HG02840 (cell line): ENCODE measurements at regions not wholly inside any gene's neighbourhood (a gene's known extent, or its start where the extent isn't known, plus 50 kb on each side); places are given as distances from the start of the nearest gene placed in this dataset.
"Not testable (repeated sequence)": the region's sequence is repeated elsewhere in the genome, so short reads cannot be mapped to it uniquely, and the experiment has no call there.

Experiments used
- ATAC-seq: cut with Tn5 transposase; IDR thresholded peaks from one replicate; pipeline ENCODE4 v1.9.1; 2021; ENCODE audit warnings: mild to moderate bottlenecking, moderate library complexity, moderate number of reproducible peaks; ENCODE audit not compliant: unreplicated experiment, low FRiP score

DNA sequence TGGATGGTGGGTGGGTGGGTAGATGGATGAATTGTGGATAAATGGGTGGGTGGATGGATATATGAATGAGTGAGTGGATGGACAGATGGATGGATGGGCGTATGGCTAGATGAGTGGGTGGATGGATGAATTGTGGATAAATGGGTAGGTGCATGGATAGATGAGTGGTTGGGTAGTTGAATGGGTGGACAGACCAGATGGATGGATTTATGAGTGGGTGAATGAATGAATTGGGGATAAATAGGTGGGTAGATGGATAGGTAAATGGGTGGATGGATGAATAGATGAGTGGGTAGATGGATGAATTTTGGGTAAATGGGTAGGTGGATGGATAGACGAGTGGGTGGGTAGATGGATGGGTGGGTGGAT lies 108.7 kb downstream of the NPIPB11 start:
- ATAC-seq: not testable (repeated sequence)

DNA sequence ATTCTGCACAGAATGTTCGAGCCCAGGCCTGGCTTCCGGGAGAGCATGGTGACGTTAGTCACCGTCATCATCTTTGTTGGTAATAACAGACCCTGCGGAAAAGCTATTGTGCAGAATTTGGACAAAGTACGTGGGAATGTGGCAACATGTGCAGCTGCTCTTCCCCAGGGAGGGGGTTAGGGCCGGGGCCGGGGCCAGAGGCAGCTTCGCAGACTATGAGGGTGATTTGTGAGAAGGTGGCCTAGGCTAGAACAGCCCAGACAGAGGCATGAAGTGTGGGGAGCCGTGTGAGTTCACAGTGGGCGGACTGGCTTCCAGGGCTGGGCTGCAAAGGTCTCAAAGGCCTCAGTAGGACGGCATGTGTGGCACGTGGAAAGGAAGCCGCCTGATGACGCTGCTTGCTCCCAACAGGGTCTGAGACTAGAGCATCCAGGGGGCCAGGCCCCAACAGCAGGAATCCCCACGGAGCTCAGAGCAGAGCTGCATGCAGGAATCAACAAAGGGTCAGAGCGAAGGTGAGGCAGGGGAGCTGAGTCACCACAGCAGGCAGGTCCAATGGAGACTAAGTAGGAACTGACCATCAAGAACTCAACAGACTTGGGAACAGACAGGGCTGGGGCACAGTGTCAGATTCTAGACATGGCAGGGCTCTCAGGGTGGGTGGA lies 109.2 kb downstream of the NPIPB11 start:
- ATAC-seq: not testable (repeated sequence)

DNA sequence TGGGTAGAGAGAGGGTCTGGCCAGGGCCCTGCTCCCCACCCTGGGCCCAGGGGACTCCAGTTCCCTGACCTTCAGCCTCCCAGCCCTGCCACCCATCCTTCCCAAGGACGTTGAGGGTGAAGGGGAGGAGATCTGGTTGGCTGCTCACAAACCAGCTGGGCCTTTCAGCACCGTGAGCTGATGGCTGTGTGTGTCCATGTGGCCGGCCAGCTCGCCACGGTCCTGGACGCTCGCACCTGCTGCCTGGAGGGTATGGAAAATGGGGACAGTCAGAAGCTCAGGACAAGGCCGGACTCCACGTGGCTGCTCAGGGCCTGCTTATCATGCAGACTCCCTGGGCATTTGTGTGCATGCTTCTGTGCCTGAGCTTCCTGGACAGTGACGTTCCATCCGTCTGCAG lies 110.3 kb downstream of the NPIPB11 start:
- ATAC-seq: not testable (repeated sequence)

DNA sequence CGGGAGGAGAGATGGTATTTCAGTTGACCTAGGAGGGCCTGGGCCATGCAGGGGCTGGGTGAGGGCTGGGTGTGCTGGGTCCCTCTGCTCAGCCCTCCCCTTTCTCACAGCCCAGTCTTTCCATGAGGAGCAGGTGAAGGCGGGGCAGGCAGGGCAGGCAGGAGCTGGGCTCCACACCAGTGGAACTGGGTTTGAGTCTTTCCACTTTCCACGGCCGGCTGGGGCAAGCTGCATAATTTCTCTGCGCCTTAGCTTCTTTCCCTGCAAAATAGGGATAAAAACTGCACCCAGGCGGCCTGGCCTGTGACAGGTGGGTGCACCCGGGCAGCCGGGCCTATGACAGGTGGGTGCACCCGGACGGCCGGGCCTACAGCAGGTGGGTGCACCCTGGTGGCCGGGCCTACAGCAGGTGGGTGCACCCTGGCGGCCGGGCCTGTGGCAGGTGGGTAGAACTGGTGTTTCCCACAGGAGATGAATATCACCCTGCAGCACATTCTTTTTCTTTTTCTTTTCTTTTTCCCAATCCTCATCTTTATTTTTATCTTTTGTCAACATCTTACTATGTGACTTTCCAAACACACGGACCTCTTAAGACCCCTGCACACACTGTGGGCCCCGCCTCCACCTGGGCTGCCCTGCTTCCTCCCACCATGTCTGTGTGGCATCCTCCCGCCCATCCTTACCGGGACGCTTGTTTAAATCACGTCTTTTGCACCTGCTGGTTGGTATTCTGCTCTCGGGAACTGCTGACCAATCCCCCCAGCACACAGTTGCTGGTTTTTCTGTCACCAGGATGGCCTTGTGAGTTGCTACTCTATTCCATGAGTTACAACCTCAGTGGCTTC lies 111.3 kb downstream of the NPIPB11 start:
- not testable (repeated sequence) for ATAC-seq

DNA sequence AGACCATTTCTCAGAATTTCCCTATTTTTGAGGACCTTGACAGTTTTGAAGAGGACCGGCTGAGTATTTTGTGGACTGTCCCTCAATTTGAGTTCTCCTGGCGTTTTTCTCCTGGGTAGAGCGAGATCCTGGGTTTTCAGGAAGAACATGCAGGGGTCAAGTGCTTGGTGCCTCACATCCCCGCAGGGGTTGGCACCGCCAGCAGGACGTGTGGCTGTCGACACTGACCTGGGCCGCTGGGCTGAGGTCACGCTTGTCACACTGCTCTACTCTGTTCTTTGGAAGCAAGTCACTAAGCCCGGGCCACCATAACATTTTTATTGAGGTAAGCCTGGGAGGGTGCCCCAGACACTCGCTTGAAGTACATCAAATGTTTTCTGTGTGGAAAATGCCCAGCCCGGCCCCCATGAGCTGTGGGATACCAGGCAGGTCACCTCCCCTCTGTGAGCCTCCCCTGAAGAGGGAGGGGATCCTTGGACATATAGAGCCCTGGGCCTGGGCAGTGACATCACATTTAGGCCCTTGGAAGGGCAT lies 112.0 kb downstream of the NPIPB11 start:
- ATAC-seq: not testable (repeated sequence)

DNA sequence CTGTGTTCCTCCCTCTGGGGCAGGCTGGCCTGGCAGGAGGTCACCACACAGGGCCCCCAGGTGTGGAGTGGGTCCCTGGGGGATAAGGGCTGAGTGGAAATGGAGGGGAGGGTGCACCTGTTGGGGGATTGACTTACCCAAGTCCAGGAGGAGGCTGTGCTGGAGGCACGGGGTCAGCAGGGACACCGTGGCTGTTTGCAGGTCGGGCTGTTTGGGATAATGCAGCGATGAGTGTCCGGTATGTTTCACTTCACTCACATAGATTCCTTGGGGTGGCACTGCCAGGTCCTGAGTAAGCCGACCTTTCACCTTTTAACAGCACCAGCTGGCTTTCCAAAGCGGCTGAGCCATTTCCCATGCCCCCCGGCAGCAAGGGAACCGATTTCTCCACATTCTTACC lies 113.0 kb downstream of the NPIPB11 start:
- ATAC-seq: not testable (repeated sequence)

DNA sequence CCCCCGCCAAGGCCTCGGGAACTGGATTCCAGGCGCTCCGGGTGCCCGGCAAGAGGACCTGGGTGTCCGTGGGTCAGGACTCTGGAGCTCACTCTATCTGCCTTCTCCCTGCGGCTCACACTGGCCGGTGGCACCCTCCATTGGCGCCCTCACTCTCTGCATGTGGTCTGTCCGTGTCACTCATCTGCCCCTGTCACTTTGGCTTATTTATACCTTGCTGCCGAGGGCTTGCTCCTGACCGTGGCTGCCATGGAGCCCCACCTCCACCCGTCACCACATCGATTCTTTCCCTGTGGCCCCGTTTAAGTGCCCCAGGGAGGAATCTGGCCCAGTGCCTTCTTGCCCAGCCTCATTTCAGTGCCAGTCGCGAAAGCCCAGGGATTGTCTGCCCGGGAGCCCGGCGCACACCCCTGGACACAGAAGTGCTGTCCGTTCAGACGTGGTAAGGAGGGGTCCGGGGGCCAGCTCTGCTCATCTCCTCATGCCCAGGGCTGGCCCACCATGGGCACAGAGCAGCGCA lies 113.5 kb downstream of the NPIPB11 start:
- not testable (repeated sequence) for ATAC-seq

DNA sequence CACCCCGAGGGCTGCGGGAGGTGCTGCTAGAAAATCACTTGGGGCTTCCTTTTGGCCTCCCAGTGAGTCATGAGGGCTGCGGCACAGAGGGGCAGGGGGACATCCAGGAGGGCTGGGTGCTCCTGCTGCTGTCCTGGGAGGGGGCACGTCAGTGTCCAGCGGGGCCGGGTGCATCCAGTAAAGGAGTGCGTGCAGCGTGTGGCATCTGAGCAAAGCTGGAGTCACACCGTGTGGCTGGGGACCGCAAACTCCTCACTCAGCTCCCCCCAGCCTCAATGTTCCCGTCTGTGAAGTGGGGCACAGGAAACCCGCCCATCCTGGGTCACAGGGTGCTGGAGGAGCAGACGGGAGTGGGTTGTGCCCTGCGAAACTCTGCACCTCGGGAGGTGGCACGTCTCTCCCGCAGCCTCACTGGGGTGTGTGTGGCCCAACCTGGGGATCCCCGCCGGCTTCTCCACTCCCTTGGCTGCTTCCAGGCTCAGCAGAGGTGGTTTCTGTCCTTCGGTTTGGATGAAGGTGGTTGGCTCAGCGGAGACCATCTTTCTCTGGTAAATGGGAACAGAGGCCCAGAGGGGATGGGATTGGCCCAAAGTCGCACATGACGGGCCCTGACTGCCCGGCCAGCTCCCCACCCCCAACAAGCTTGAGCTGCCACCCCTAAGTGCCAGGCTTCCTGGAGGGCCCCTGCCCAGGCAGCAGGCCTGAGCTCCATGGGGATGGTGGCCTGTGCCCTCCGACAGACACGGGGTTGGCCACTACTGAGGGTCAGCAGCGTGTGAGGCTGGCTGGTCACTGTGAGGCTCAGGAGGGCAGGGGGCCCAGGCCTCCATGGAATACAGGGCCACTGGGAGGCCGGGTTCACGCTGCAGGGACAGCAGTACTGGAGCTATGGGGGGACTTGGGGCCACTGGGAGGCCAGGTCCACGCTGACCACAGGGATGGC lies 114.9 kb downstream of the NPIPB11 start:
- not testable (repeated sequence) for ATAC-seq

DNA sequence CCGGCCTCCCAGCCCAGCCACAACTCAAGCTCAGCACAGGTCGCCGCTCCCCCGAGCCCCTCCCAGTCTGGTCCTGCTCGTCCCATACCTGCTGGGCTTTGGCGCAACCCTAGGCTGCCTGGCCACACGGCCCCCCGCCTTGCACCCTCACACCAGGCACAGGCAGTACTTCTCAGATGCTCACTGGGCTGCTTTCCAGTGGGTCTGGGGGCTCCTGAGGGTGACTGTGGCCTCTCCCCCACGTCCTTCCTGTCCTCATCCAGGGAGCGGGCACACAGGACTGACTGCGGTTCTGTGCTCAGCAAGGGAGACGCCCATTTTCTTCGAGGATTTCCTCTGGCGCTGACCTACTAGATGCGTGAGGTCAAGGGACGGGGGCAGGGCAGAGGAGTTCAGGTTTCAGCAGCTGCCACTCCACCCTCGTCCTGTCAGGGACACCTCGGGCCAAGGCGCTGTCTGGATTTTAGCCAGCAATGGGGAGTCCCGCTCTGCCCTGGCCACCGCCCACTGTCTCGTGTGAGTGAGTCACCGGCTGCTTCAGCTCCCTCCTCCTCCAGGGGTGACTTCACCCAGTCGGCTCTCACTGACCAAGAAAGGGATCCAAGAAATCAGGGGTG lies 115.8 kb downstream of the NPIPB11 start:
- no peak for ATAC-seq

DNA sequence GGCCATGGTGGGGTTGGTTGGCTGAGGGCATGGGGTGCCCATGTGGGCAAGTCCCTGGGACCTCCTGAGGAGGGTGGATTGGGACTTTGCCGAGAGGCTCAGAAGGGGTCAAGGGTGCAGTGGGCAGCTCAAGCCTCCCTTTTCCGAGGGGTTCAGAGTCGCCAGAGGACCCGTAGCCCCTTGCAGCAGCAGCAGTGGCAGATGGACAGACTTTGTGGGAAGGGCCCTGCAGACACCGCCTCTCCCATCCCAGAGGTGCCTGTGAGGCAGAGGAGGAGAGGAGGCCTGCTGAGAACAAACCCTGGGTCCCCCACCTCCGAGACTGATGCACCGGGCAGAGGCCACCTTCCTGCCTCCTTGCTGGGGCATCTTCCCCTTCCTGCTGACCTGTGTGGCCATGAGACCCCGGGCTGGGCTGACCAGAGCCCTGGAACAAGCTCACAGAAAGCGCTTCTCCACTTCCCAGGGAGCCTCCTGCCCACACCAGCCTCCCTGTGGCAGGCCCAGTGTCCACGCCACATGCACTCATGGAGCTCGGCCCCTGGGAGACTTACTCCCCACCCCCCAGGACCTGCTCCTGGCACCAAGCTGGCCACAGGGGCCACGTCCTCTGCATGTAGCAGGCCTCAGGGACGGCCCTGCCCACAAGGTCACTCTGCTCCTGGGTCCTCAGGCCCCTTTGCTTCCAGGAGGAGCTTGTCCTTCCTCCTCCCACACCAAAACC lies 116.8 kb downstream of the NPIPB11 start:
- ATAC-seq: not testable (repeated sequence)

DNA sequence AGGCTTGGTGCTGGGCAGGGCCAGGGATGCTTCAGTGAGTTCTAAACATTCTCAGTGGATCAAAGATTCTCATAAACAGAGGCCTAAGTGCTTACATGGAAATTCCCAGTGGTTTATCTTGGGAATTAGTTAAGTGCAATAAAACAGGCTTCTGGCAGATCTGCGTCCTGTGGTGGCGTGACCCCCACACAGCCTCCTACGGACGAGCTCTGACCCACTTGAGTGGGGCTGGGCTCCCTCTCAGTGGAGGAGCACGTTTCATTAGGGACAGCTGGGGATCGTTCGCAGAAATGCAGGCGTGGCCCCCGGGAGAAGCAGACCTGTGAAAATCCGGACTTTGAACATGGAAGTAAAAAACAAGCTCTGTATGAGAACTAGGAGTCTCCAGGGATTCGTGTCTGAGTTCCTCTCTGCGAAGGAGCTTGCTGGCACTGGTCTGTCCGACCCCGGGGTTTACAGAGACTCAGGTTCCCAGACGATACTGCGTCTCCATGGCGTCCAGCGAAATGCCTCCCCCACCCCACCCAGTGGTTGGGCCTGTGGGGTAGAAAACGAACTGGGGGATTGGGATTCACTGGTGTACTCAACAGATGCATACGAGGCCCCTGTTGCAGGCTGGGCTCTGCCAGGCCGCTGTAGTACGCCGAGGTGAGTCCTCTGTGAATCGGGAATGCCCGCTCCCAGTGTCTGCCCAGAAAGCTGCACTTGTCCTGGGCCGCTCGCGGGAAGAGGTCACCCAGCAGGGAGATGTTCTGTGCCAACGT lies 117.6 kb downstream of the NPIPB11 start:
- ATAC-seq: not testable (repeated sequence)

DNA sequence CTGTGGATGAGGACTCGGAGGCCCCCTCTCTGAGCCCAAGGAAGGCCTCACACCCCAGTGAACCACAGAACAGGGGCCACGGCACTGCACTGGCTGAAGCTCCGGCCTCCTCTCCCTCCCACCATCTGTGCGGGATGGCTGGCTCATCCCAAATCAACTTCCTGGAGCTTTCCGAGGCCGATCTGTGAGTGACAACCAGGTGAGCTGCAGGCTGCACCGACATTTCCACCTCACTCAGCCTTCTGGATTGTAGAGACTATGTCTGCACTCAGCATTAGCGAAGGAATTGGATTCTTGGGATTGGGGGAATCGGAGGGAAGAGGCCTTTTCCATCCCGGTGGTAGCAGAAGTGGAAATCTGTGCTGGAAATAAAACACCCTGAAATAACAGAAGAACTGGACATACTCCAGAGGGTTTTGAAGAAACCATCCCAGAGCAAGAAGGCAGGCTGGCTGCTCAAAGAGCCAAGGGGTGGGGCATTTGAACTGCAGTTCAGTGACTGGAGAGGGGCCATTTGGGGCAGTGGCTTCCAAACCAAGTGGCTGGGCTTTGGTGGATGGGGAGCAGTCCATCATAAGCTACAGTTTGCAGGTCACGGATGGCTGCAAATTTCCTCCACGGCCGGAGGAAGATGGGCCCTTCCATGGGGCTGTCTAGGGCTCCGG lies 118.5 kb downstream of the NPIPB11 start:
- not testable (repeated sequence) for ATAC-seq

DNA sequence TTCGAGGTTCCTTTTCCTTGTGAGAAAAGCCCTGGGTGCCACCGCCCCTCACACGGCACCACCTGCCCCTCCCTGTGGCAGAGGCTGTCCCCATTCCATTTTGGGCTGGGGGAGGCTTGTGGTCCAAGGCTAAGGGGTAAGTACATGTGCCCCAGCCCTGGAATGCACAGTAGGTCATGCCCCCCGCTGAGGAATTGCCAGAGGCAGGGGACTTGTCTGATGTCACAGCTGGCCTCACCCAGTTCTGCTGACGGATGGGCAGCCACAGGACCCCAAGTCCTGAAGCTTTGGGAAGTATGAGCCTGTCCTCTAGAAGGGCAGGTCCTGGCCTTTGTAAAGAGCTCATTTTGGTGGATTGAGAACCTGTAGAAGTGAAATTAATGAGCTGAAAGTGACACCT lies 119.3 kb downstream of the NPIPB11 start:
- ATAC-seq: not testable (repeated sequence)

DNA sequence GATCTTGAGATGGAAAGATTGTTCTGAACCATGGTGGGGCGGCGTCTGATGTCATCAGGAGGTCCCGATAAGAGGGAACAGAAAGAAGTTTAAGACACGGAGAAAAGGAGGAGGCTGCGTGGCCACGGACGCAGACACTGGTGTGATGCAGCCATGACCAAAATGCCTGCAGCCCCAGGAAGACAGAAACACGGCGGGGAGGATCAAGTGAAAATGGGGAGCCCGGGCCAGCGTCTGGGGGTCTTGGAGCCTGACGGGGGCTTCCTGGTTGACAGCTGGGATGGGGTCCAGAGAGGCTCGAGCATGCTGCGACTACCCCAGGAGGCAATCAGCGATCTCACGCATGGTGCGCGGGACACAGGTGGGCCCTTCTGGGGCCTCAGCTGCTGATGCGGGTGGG lies 119.7 kb downstream of the NPIPB11 start:
- not testable (repeated sequence) for ATAC-seq

DNA sequence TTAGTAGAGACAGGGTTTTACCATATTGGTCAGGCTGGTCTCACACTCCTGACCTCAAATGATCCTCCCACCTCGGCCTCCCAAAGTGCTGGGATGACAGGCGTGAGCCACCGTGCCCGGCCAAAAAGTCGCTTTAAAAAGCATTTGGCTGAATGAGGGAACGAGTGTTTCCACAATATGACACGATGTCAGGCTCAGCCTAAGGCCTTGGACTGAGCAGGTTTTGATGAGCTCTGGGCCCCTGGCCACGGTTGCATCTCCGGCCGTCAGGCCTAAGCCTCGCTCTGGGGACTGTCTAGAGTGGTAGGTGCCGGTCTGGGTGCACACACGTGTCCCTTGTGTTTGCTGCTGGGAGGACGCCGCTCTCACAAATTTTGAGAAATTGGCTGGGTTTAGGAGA lies 120.3 kb downstream of the NPIPB11 start:
- ATAC-seq: not testable (repeated sequence)

DNA sequence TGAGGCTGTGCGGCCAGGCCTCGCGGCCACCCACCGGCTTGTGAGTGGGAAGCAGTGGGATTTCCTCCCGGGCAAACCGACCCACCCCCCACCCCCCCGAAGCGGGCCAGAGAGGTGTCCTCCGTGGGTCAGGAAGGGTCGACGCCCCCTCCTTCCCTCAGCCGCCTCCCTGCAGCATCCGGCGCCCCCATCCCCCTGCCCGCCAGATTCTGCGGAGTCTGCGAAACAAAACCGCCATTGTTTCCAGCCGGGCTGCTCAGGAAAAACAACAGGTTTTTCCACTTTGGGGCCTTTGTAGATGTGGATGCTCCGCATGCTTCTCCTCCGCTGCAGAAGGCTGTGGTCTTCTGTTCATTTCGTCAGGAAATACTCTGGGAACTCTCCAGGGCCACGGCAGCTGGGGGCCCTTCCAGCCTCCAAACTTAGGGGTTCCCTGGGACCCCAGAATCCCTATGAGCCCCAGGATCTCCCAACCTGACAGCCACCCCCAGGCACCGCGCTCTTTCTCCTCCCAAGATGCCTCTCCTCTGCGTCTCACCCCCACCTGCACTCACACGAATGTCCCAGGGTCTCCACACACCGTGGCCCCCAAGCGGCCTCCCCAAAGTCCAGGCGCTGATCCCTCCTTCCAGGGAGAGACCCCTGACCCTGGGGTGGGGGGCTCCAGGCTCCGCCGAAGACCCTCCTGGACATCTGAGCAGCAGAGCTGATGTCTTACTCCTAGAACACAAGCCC lies 121.2 kb downstream of the NPIPB11 start:
- ATAC-seq: not testable (repeated sequence)

DNA sequence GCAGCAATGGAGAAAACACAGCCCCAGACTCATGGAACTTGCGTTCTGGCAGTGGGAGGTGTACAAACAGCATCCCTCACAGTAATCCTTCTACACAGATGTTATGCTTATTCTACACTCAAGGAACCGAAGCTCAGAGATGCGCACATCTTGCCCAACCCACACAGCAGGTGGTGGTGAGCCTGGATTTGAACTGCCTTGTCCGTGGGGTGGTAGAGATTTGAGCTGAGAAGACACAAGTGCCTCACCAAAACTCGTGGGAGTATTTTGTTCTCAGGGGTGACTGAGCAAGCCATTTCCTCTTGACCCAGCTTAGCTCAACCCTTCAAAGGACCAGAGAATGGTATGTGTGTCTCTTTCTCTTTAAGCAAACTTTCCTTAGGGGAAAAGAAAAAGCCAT lies 121.8 kb downstream of the NPIPB11 start:
- not testable (repeated sequence) for ATAC-seq
